Uterus (tissue), 2 donors: ENCODE measurements at regions not wholly inside any gene's neighbourhood (a gene's known extent, or its start where the extent isn't known, plus 50 kb on each side); places are given as distances from the start of the nearest gene placed in this dataset.

ENCODE experiments used
- CTCF ChIP-seq, 4 experiments: fragments of 200-600 bp in 2 of 4; fragments of 450-650 bp in 2 of 4; sonication (generic) in 2 of 4; IDR thresholded peaks; one replicate each; pipeline ENCODE4 v1.5.1; 2016 to 2019; ENCODE audit warnings: antibody characterized with exemption in 4 of 4, mild to moderate bottlenecking in 2 of 4, moderate library complexity in 1 of 4
- POLR2A ChIP-seq, 2 donors: fragments of 450-650 bp; IDR thresholded peaks; one replicate each; pipeline ENCODE4 v1.6.1; 2016; ENCODE audit warnings: antibody characterized with exemption in 2 of 2, mild to moderate bottlenecking in 1 of 2, moderate library complexity in 1 of 2

GRCh38 chr10:124299696-124300095 is 119.0 kb downstream of the OAT start:
- TF ChIP-seq CTCF (IDR thresholded peaks at IDR 0.05) = no peak
- no peak for TF ChIP-seq POLR2A (IDR thresholded peaks at IDR 0.05)
